ENCODE measurements at regions not wholly inside any gene's neighbourhood (a gene's known extent, or its start where the extent isn't known, plus 50 kb on each side); places are given as distances from the start of the nearest gene placed in this dataset.
A peak's percentile ranks its signal among the peaks of the same experiment; 100 is the strongest.

DNA sequence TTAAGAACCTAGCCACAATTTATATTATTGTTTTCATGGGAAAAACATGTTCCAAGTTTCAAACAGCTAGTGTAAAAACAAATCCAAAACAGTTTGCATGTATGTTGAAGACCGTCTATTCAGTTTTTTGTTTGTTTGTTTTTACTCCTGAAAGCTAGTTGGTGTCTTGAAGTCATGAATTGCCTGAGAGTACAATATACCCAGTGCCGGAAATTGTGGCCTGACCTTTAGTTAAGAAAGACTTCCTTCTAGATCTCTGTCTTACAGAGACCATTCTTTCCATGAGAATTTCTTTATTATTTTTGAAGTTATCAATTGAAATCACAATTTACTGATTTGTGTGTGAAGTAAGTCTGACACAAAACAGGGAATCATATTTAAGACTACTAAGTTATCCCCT is 474.8 kb downstream of the KCNJ2 start:
- no peak for DNase-seq

DNA sequence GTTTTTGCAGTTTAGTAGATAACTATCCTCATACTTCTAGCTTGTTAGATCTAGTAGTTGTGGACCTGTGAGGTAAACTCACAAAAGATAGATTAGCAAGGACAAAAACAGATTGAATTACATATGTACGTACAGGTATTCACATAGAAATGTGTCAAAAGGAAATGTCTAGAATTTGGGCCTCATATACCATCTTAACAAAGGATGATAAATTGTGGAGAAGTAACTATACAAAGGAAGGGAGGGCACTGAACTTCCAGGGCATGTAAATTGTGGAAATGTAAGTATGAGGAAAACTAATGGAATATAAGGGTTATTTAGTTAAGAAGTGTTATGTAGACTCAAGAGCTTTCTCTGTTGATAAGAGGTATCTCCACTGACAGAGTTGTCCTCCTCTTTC is 477.3 kb downstream of the KCNJ2 start:
- no peak for DNase-seq

DNA sequence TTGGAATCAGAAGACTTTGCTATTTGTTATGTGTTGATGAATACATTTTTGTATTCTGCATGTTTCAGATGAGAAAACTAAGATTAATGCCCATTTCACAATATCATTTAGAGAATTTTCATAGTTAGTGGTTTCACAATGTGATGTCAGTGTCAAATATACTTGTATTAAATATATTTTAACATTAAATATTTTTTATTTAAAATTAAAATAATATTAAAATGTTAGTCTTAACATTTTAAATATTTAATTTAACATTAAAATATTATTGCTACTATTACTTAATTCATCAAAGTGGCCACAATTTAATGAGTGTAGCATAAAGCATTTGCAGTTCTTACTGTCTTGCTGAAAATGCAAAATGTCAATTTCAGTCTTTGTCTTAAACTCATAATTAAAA is 478.8 kb downstream of the KCNJ2 start:
- no peak for DNase-seq

DNA sequence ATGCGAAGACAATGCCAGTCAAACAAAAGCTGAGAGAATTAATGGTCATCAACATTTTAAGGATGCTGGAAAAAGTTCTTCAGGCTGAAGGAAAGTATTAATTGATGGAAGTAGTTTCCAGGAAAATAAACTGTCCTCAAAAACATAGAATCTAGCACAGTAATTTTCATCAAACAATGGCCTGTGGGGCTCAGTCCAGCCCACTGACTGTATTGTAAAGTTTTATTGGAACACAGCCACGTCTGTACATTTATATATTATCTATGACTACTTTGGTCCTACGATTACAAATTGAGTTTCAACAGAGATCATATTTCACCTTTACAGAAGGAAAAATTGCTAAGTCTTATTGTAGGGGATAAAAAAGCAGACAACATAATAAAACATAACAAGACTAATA is 484.5 kb downstream of the KCNJ2 start:
- no peak for DNase-seq

DNA sequence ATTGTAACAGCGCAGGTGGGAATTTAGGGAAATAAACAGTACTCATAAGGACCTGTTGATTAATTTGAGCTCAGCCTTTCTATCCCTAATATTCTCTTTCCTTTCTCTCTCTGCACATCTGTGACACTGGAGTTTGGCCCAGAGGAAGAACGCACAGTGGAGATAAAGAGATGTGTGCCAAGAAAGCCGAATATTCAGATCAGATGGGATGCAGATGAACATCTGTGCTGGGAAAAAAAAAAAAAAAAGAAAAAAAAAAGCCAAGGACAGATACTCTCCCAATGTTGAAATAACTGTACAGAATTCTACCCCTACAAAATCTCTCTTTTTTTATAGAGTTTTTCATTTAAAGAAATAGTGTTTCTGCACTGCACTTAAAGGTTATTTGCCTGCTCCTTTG is 485.4 kb downstream of the KCNJ2 start:
- DNase-seq = no peak

DNA sequence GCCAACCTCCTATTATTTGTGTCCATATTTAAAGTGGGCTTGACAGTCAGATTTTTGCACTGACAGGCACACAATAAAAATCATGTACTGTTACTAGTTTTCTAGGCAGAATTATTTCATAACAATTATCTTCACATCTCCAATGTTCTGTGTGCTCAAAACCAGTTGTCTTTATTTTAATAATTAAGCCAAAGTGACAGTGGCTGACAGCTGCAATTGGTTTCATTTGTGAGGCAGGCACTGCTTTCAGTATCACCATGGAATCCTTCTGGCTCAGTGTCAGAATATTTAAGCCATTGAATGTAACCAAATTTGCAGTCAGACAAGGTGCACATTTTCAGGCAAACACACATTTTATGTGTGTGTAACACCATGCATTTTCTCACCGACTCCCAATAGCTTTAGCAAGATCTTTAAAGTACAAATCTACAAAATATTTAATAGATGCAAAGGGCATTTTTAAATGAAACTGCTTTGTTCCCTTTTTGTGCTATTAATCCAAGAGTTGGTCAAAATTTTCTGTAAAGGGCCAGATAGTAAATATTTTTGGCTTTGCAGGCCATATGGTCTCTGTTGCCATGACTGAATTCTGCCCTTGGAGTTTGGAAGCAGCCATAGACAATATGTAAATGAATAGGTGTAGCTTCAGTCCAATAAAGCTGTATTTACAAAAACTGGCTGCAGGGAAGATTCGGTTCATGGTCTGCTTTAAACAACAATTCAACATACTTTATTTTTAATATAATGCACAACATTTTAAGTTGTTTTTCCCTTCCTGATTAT is 486.0 kb downstream of the KCNJ2 start:
- DNase-seq = no peak

DNA sequence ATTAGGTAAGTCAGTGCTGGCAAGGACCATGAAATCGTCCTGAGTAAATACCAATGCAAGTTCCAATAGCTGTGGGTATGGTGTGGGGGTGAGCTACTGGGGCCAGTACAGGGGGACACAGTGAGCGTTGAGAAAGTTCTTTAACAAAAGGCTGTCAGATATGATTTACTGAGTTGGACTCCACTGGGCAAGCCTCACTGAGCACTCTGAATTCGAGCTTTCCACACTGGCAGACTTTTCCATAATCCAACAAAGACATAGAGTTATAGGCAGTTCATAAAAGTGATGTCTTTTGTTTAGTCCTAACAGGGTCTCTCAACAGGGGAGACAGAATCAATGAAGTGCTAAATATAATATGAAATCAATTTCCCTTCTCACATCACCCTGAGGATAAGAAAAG is 489.0 kb downstream of the KCNJ2 start:
- no peak for DNase-seq

DNA sequence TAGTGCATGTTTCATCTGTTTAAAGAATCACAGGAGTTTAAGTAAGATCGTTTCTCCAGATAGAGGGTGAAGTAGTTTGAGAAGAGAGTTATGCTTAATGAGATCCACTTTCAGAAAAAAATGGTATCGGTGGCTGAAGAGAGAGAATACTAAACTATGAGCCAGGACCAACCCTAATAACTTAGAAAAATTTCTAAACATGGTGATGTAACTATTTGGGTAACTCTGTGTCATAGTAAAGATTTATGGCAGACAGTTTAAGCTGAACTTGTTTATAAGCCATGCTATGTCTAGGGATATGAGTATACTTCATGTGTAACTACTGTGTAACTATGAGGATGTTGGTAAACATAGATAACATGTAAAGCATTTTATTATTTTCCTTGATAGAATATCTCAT is 489.5 kb downstream of the KCNJ2 start:
- DNase-seq = no peak

DNA sequence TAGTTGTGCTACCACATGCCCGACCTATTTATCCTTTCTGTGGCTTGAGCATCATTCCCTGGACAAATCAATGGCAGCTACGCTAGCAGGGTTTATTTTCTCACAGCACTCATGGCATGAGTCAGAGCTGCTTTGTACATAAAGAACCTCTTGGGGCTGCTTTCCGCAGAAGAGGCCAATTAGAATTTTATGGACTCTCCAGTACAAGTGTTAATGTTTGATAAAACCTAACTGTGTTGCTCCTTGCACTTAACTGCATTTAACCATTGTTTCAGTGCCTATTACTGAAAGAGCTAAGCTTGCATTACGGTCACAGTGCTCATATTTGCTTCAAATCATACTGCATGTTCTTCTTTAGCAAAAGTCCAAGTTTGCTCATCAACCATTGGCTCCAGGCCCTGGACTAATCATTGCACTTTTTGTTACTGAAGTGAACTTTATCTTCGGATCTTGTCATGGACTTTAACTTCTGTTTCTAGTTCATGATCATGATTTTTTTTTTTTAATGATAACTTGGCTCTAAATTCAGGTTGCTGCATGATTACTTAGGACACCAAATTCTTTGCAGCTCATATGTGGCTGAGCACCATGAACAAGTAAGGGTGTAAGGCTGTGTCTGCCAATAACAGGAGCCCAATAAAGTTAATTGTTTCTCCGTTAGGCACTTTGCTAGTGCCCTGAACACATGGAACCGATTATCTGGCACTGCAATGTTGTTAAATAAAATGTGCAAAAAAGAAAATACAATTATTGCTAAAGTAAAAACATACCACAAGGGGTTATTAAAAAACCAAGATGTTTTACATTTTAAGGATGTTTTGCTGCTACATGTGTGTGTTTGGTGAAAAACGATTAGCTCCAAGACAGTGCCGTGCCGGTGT is 492.2 kb downstream of the KCNJ2 start:
- peak in 1 of 2 donors; percentile 6 for DNase-seq

DNA sequence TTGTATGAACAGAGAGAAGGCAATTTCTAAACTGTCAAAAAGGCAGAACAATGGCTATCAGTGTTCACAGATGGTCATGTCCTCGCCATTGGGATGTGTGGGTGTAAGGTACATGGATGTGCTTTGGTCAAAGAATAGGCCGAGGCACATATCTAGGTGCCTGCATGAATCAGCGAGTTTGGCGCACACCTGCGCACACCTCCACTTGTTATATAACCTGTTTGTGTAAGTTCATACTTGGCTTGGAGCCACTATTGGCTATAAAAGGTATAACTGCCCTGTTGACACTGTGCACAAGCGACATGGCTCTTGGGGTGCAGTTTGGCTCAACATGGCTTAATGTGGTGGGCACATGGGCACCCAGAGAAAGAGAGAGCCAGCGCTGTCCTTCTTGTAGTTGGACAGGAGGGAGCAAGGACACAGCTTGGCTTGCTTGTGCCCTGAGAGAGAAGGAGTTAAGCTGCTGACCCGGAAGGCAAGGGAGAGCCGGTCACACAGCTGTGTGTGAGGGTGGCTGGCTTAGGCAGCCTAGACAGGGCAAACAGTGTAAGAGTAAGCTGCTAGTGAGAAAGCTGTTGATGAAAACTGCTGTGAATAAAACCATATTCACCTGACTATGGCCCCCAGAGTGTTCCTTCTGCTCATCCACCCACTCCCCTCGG is 499.1 kb downstream of the KCNJ2 start:
- DNase-seq = no peak

DNA sequence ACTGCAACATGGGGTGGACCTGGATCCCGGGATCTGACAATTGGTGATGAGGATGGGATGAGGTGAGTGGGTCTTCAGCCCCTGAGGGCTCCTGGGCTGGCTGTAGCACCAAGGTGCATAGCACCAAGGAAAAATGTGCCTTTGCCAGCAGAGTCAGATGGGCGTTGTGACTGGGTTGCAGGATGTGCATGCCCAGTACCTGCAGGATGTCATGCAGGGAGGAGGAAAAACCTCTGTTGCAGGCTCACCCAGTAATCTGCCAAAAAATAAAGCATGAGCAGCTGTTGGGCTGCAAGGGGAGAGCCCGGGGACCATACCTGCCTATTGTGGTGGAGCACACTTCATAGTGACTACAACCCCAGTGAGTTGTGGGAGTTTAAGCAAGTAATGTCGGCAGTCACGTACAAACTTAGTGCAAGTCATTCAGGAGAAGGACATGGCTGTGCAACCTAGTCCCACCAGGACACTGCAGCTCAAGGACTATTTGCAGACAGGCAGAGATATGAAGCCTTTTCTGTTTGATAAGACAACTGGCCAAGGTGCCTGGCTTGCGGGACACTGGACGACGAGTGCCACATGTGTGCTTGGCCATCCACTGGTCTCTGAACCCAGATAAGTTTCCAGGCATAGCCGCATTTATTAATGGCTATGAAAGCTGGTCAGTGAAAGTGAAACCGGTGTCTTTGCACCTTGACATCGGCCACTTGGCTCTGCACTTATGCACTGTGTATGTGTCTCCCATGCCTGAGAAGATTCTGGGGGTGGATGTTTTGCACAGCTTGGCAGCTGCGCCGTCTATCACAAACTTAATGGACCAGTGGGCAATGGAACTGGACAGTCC is 499.8 kb downstream of the KCNJ2 start:
- no peak for DNase-seq

DNA sequence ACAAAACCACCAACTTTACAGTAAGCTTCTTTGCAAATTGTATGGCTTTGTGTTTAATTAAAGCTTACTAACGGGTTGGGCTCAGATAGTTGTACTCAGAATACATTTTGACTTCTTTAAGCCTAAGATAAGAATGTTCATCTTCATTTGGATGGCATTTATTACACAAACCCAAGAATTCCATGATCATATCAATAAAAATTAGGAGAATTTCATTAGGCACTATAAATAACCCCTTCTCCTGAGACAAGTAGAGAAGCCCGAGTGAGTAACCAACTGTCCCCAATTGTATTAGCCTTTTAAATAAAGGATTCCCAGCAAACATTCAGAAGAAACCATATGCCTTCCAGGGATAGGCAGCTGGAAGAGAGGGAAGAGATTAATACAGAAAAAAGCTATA is 504.7 kb downstream of the KCNJ2 start:
- no peak for DNase-seq

DNA sequence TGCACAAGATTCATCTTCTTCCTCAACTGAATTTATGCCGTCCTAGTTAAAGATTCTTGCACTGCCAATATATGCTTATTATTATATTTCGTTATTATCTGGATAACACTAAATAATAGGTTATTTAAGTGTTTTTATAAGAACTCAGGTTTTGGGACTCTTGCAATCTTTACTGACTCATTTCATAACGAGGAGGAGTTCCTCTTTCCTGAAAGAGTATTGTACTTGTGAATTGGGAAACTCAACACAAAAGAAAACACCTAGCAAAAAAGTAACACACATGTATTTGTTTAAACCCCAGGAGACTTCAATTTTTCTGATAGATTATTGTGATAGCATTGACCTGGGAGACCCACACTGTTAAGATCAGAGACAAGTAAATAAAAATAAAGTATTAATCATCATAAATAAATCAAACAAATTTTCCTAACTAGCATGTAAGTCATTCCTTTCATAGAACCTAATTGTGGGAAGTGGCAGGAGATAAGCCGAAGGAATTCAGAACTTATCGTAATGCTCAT is 505.8 kb downstream of the KCNJ2 start:
- DNase-seq = no peak

DNA sequence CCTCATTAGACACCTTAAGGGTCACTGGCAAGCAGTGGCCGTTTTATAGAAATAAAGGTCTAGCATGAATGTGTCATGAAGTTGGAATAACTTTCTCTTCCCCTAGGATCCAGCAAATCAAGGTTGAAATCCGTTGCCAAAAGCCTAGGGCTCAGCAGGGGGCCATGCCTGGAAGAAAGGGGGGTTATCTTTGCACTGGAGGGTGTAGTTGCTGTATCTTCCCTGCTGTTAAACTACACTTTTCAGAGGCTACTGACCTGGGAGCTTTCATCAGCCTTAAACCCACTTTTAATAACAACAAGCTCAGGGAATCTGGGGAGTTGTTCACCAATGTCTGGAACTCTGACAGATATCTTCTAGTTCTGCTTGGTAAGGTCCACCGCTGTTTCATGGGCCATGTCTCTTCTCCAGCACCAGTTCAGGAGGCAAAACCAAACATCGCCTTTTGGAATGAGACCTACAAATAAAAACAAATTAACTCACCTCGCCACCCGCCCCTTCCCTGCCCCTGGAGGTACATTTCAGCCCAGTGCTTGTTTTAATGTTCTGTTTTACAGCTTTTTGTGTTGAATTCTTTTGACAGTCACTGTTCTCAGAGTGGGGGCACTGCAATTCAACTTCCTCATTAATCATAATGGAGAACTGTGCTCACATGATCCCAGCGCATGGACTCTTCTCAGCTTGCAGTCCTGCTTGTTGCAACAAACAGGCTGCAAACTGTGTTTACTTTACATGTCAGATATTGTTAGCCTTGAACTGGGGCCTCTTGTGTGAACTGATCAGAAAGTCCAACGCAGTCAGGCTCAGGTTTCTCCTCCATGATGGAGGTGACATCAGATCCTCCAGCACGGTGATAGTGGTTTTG is 508.7 kb downstream of the KCNJ2 start:
- DNase-seq = no peak

DNA sequence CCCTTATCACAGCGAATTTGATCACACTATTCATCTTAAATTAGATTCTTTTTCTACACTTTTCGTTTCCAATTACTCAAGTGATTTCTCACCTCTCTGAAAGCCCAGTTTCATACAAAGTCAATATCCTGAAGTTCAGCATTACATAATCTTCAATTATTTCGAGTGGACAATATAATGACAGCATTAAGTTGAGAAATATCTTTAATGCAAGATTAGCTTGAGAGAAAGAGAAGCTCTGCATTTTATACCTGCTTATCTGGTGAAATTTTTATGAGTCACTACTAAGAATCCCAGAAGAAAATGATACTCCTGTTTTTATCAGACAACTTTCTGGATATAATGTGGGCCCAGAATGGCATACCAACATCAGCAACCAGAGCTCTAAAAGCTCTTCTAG is 509.6 kb downstream of the KCNJ2 start:
- no peak for DNase-seq

DNA sequence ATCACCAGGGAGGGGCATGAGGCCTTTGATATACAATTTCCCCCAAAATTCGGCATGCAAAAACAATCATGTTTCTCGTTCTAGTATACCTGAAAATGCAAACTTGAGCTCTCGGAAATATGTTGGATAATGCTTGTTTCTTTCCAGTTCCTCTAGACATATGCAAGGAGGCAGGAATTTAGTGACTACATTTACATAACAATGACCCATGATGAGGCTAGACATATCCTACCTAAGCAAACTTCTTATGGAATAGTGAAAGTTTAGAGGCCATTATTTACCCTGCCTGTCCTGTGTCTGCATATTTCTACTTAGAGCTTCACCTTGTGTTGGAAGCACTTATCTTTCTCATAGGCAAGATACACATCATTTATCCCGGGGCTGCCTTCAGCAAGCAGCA is 514.6 kb downstream of the KCNJ2 start:
- no peak for DNase-seq

DNA sequence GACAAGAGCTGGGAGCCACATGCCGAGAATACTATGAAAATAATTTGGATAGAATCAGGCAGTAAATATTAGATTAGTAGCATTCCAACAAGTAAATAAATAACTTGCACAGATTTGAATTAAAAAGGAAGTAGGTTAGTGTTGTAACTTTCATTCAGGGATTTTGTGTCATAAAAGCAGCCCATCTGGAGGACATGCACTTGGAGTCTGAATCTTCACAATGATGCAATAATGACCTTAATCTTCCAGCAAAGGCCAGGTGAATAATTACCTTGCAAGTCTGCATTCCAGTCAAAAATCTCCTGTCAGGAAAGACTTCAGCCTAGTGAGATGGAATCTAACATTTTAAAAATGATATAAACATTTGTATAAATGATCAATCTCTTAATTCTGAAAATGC is 518.1 kb downstream of the KCNJ2 start:
- no peak for DNase-seq

DNA sequence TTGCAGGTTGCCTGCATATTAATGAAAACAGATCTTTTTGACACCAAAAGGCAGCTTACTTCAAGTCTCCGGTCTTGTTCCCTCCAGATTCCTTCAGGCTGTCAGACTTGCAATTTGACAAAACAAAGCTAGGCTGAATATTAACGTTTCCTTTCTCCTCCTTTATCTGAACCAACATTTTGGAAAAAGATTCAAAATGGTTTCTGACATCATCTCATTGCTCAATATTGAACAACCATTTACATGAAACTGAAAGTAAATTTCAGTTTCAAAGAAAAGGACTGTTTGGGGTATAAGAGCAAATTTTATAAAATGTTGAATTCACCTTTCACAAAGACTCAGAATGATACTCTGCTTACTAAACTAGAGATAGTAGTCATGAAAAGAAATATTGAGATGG is 521.8 kb downstream of the KCNJ2 start:
- DNase-seq = no peak

DNA sequence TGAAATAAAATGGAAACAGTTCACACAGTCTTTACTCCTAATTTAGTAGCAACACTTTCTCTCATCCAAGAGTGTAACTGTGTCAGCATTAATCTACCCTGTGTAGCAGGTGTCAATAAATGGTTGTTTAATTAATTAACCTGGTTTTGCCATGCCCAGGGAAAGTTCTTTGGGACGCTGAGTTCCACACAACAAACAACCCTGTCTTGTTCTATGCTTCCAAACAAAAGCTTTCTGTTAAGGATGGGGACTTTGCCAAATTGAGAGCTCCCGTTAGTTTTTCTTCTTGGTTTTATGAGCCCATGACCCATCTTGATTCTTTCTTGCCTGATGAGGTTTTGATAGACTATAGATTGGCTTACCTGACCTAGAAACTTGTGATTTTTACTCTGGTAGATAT is 530.1 kb downstream of the KCNJ2 start:
- no peak for DNase-seq

DNA sequence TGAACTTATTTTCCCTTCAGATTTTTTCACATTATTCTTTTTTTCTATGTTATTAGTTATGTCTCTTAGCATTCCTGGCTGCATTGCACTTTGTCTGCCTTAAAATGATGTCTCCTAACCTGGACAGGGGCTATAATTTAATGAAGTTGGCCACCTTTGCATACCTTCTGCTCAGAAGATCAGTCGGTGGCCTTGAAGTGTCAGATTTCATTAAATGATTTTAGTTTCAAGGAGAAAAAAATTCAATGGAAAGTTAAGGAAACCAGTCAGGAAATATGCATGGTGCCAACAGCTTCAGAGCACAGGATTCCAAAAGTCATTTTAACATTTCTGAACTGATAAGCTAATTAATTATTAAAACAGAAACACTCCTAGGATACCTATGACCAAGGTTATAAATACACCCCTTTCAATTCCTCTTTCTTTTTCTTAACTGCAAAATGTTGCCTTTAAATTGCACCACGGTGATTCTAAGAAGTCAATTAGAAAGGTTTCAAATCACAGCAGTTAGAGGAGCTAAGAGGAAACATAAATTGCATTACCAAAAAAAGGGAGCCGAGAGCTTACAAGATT is 533.4 kb downstream of the KCNJ2 start:
- DNase-seq = no peak

Data from right lung (tissue), 2 donors.